Cardiac muscle cell (in vitro differentiated cells and primary cell): ENCODE measurements at regions not wholly inside any gene's neighbourhood (a gene's known extent, or its start where the extent isn't known, plus 50 kb on each side); places are given as distances from the start of the nearest gene placed in this dataset.

Experiments used
- DNase-seq, 2 donors: peaks; one replicate each; pipeline versions ENCODE4 v3.0.0 to v3.0.0-alpha.2; 2010 to 2017; ENCODE audit warnings: low read depth in 1 of 2, low spot score in 1 of 2
- H3K27ac ChIP-seq: fragments of 200-600 bp; sonication (generic); 2 replicates; pipeline ENCODE4 v1.5.1; 2016
- H3K27me3 ChIP-seq: fragments of 200-600 bp; sonication (generic); 2 replicates; pipeline ENCODE4 v1.6.0; 2016; ENCODE audit warnings: control low read depth
- H3K36me3 ChIP-seq: fragments of 200-600 bp; sonication (generic); 2 replicates; pipeline ENCODE4 v1.5.1; 2016; ENCODE audit warnings: control low read depth
- H3K4me1 ChIP-seq: fragments of 200-600 bp; sonication (generic); 2 replicates; pipeline ENCODE4 v1.8.1; 2017; ENCODE audit warnings: low read depth, mild to moderate bottlenecking, mixed run types
- H3K4me3 ChIP-seq: fragments of 200-600 bp; sonication (generic); 2 replicates; pipeline ENCODE4 v1.5.1; 2016; ENCODE audit warnings: mild to moderate bottlenecking
- H3K9me3 ChIP-seq: fragments of 200-600 bp; sonication (generic); 2 replicates; pipeline ENCODE4 v1.5.1; 2017; ENCODE audit warnings: low read depth, mild to moderate bottlenecking, control low read depth
- TF ChIP-seq, protein P1 (sequence below): IDR thresholded peaks from 2 replicates; pipeline ENCODE4 v1.5.1; 2012; ENCODE audit warnings: low read depth, mild to moderate bottlenecking, low read length

GRCh38 chr10:121165276-121165675 is 314.1 kb downstream of the WDR11 start:
- Histone ChIP-seq H3K36me3 (no peaks in the 10 kb centered on the region), H3K4me3 (no peak overlapping the region), H3K4me1 (no peaks in the 10 kb centered on the region), H3K9me3 (no peaks in the 10 kb centered on the region), H3K27me3 (no peaks in the 10 kb centered on the region), H3K27ac (no peak overlapping the region)
- DNase-seq = peak in 1 of 2 donors; percentile 7
- TF ChIP-seq, protein P1, sequence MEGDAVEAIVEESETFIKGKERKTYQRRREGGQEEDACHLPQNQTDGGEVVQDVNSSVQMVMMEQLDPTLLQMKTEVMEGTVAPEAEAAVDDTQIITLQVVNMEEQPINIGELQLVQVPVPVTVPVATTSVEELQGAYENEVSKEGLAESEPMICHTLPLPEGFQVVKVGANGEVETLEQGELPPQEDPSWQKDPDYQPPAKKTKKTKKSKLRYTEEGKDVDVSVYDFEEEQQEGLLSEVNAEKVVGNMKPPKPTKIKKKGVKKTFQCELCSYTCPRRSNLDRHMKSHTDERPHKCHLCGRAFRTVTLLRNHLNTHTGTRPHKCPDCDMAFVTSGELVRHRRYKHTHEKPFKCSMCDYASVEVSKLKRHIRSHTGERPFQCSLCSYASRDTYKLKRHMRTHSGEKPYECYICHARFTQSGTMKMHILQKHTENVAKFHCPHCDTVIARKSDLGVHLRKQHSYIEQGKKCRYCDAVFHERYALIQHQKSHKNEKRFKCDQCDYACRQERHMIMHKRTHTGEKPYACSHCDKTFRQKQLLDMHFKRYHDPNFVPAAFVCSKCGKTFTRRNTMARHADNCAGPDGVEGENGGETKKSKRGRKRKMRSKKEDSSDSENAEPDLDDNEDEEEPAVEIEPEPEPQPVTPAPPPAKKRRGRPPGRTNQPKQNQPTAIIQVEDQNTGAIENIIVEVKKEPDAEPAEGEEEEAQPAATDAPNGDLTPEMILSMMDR = no peak

- H3K4me1 ChIP-seq = no peaks in the 10 kb centered on the region
- DNase-seq = no peak
- H3K4me3 ChIP-seq = no peak overlapping the region
- TF ChIP-seq, protein P1 = no peak
- no peaks in the 10 kb centered on the region for H3K27me3 ChIP-seq
- no peak overlapping the region for H3K27ac ChIP-seq
- H3K9me3 ChIP-seq = no peaks in the 10 kb centered on the region
- no peaks in the 10 kb centered on the region for H3K36me3 ChIP-seq
Measured at GRCh38 chr10:121167534-121168243, 316.5 kb downstream of the WDR11 start.

DNA sequence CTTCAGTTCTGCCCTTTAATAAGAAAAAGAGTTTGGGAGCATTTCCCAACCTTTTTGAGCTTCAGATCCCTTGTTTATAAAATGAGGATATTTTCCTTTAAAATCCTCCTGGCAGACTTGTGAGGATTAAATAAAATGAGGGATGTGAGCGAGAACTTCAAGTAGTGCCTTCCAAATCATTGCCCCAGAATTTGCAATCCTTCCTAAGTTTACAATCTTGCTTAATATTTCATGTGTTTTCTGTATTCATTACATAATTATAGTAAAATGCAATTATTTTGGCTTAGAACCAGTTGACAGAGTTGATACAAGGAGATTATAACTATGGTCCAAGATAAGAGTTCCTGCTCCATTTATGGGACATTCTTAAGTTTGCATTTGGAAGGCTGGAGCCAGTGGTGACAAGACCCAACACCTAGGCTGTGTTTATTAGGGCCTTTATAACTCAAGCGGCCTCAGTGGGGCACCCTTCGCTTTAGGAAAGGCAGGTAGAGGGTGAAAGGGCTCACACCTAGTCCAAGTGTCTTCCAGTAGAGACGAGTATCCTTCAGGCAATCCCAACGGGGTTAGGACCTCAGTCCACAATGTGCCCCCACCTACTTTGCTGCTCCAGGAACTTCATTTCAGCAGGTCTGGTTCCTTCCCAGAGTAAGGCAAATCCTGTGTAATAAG is 317.5 kb downstream of the WDR11 start:
- H3K4me1 ChIP-seq = no peaks in the 10 kb centered on the region
- no peak overlapping the region for H3K4me3 ChIP-seq
- DNase-seq = no peak
- H3K27me3 ChIP-seq = no peaks in the 10 kb centered on the region
- no peaks in the 10 kb centered on the region for H3K9me3 ChIP-seq
- TF ChIP-seq, protein P1 = no peak
- H3K36me3 ChIP-seq = no peaks in the 10 kb centered on the region
- no peak overlapping the region for H3K27ac ChIP-seq

- Histone ChIP-seq H3K27ac (no peak overlapping the region), H3K27me3 (no peaks in the 10 kb centered on the region), H3K4me1 (no peaks in the 10 kb centered on the region), H3K4me3 (no peak overlapping the region), H3K36me3 (no peaks in the 10 kb centered on the region), H3K9me3 (no peaks in the 10 kb centered on the region)
- TF ChIP-seq, protein P1 = no peak
- no peak for DNase-seq
Measured at GRCh38 chr10:121169406-121169805, 318.2 kb downstream of the WDR11 start.

GRCh38 chr10:121171825-121172787 is 320.9 kb downstream of the WDR11 start:
- Histone ChIP-seq H3K36me3 (no peaks in the 10 kb centered on the region), H3K4me3 (no peak overlapping the region), H3K27me3 (no peaks in the 10 kb centered on the region), H3K27ac (no peak overlapping the region), H3K4me1 (no peaks in the 10 kb centered on the region), H3K9me3 (no peaks in the 10 kb centered on the region)
- TF ChIP-seq, protein P1 = no peak
- no peak for DNase-seq
